ENCODE measurements at regions not wholly inside any gene's neighbourhood (a gene's known extent, or its start where the extent isn't known, plus 50 kb on each side); places are given as distances from the start of the nearest gene placed in this dataset.

DNA sequence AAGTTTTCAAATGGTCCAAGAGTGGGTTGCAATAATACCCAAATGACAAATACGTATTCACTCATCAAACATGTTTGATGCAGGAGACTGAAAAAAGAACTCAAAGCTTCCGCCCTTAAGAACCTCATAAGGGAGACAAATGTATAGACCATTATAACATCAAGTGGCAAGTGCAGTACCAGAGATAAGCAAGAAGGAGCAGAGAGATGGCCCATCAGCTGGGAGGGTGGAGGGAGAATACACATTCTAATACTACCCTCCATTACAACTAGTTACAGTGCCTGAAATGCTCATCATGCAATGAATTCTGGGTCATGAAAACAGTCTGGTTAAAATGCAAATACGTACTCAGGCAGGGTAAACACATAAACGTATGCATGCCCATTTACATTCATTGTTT lies 304.0 kb downstream of the SHQ1 start:
- H3K4me1 Mint-ChIP-seq (ENCODE audit: low read depth) = peaks cover 18% of the 10 kb centered on the region
- no peaks in the 10 kb centered on the region for H3K27me3 Mint-ChIP-seq (ENCODE audit: low read depth)
- H3K9me3 Mint-ChIP-seq = no peaks in the 10 kb centered on the region
- peaks cover 2% of the 10 kb centered on the region for H3K36me3 Mint-ChIP-seq (ENCODE audit: low read depth)
- no peak overlapping the region for H3K27ac Mint-ChIP-seq
- intact Hi-C loops (cut with micrococcal nuclease) = no loop called here
- DNase-seq (ENCODE audit: low spot score) = no peak
- H3K4me3 Mint-ChIP-seq (ENCODE audit: low read depth) = no peak overlapping the region

DNA sequence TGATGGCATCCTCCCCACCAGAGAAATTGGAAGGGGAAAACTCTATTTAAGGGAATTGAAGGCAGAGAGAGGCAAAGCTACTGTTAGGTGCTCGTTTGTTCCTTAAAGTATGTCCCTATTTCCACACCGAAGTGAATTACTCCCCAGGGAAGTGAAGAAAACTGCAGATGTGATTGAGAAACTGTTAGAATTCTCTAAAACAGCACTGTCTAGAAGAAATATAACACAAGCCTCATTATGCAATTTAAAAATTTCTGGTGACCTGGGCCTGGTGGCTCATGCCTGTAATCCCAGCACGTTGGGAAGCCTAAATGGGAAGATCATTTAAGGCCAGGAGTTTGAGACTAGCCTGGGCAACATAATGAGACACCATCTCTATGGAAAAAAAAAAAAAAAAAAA lies 305.0 kb downstream of the SHQ1 start:
- Mint-ChIP-seq H3K9me3 (no peaks in the 10 kb centered on the region), H3K27me3 (ENCODE audit: low read depth) (no peaks in the 10 kb centered on the region), H3K4me1 (ENCODE audit: low read depth) (peaks cover 13% of the 10 kb centered on the region), H3K27ac (no peak overlapping the region), H3K36me3 (ENCODE audit: low read depth) (no peaks in the 10 kb centered on the region), H3K4me3 (ENCODE audit: low read depth) (no peak overlapping the region)
- no peak for DNase-seq (ENCODE audit: low spot score)
- intact Hi-C loops (cut with micrococcal nuclease) = no loop called here

DNA sequence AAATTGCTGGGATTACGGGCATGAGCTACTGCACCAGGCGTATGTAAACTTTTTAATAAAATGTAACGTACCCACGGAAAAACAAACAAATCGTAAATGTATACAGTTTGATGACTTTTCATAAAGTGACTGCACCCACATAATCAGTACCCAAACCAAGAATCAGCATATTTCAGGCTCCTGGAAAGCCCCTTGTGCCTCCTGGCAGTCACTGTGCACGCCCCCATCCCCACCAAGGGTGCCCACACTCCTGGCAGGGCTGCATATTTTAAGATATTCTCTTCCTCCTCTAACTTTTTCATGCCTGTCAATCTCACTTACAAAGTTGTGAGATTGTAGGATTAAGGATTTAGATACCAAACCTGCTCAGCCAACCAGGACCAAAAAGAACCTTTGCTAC lies 305.5 kb downstream of the SHQ1 start:
- Mint-ChIP-seq H3K27ac (no peak overlapping the region), H3K4me3 (ENCODE audit: low read depth) (no peak overlapping the region), H3K9me3 (no peaks in the 10 kb centered on the region), H3K27me3 (ENCODE audit: low read depth) (no peaks in the 10 kb centered on the region), H3K36me3 (ENCODE audit: low read depth) (no peaks in the 10 kb centered on the region), H3K4me1 (ENCODE audit: low read depth) (peaks cover 18% of the 10 kb centered on the region)
- intact Hi-C loops (cut with micrococcal nuclease) = no loop called here
- no peak for DNase-seq (ENCODE audit: low spot score)

DNA sequence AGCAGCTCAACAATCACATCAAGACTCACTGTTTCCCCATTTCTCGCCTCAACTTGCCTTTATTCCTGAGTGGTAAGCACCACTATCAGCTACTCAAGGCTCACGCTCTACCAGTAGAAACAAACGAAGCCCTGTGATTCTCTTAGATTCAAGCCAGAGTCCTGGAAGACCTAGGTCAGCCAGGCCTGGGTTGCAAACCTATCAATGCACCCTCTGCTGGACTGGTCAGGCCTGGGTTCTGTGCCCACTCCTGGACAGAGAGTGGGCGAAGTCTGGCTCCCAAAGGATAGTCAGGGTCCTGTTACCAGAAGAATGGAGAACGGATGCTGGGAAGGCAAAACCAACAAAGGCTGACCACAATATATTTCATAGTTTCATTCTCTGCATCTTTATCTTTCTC lies 308.4 kb downstream of the SHQ1 start:
- Mint-ChIP-seq H3K27me3 (ENCODE audit: low read depth) (no peaks in the 10 kb centered on the region), H3K9me3 (no peaks in the 10 kb centered on the region), H3K4me3 (ENCODE audit: low read depth) (no peak overlapping the region), H3K27ac (no peak overlapping the region), H3K36me3 (ENCODE audit: low read depth) (no peaks in the 10 kb centered on the region), H3K4me1 (ENCODE audit: low read depth) (peaks cover 30% of the 10 kb centered on the region)
- intact Hi-C loops (cut with micrococcal nuclease) = loop anchor here (5.0 kb wide), 2 partner anchors 42 to 92 kb away; no protein-coding TSS in a partner anchor
- DNase-seq (ENCODE audit: low spot score) = no peak

DNA sequence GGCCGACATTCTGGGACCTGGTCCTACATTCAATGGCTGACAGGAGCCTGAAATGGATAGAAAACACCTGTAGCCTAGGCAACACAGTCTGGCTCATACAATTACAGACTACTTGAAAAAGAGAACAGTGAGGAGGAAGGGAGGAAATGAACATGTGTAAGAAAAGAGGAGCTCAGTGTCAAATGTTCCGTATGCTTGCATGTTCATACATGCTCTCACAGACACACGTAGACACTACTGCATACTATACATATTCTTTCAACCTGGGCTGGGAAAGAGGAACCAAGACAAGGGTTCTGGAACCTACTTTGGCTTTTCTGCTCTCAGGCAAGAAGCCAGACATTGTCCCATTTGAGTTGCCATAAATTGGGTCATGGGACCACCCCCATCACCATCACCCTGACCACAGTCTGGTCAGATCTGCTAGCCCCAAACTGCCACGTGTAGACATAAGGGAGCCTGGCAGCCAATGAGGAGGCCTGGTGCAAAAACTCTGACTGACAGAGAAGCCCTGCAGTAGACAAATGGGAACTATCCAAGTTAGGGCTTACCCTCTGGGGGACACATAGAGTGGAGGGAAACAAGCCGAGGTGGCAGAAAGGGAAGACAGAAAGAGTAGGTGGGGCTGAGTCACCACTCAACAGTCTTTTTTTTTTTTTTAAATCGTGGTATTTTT lies 310.0 kb downstream of the SHQ1 start:
- peaks cover 38% of the 10 kb centered on the region for H3K4me1 Mint-ChIP-seq (ENCODE audit: low read depth)
- no peak for DNase-seq (ENCODE audit: low spot score)
- H3K9me3 Mint-ChIP-seq = peaks cover 7% of the 10 kb centered on the region
- H3K27me3 Mint-ChIP-seq (ENCODE audit: low read depth) = no peaks in the 10 kb centered on the region
- no peak overlapping the region for H3K4me3 Mint-ChIP-seq (ENCODE audit: low read depth)
- intact Hi-C loops (cut with micrococcal nuclease) = loop anchor here (1.0 to 5.0 kb wide), 3 partner anchors 15 to 94 kb away; no protein-coding TSS in a partner anchor
- peak overlapping the region; percentile 60 for H3K27ac Mint-ChIP-seq
- H3K36me3 Mint-ChIP-seq (ENCODE audit: low read depth) = peaks cover 5% of the 10 kb centered on the region

DNA sequence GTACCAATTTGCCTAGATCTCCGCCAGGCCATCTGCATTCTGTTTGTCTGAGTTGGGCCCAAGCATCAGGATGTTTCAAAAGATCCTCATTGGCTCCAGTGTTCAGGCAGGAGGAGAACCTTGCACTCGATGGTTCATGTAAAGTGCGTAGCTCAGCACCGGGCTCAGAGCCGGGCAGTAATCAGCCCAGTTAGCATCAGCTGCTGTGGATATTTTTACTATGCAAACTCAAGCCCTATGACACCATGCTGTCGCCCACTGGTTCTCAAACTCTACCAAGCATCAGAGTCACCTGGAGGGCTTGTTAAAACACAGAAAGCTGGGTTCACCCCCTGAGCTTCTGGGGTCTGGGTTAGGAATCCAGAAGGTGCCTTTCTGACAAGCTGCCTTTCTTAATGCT lies 310.8 kb downstream of the SHQ1 start:
- H3K27ac Mint-ChIP-seq = no peak overlapping the region
- intact Hi-C loops (cut with micrococcal nuclease) = loop anchor here (5.0 kb wide), 2 partner anchors 45 to 95 kb away; no protein-coding TSS in a partner anchor
- no peak overlapping the region for H3K4me3 Mint-ChIP-seq (ENCODE audit: low read depth)
- H3K4me1 Mint-ChIP-seq (ENCODE audit: low read depth) = peaks cover 35% of the 10 kb centered on the region
- no peaks in the 10 kb centered on the region for H3K27me3 Mint-ChIP-seq (ENCODE audit: low read depth)
- H3K36me3 Mint-ChIP-seq (ENCODE audit: low read depth) = peaks cover 5% of the 10 kb centered on the region
- peaks cover 7% of the 10 kb centered on the region for H3K9me3 Mint-ChIP-seq
- no peak for DNase-seq (ENCODE audit: low spot score)

DNA sequence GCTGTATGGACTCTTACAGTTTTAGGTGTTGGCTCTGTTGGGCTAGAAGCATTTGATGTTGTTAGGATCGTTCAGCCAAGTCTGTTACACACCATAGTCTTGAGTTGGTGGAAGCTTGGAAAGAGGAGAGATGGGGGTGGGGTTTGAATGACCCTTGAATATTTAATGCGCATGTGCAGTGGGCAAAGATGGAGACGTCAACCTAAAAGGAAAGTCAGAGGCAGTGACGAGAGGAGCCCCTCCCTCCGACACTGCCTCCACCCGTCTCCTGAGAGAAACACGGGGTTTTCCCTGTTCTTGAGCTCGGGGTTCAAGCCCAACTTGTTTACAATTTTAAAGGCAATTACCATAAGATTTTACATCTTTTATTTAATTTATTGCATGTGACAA lies 311.4 kb downstream of the SHQ1 start:
- intact Hi-C loops (cut with micrococcal nuclease) = loop anchor here (5.0 kb wide), 2 partner anchors 45 to 95 kb away; no protein-coding TSS in a partner anchor
- H3K4me3 Mint-ChIP-seq (ENCODE audit: low read depth) = no peak overlapping the region
- DNase-seq (ENCODE audit: low spot score) = no peak
- H3K9me3 Mint-ChIP-seq = peaks cover 7% of the 10 kb centered on the region
- peaks cover 5% of the 10 kb centered on the region for H3K36me3 Mint-ChIP-seq (ENCODE audit: low read depth)
- no peaks in the 10 kb centered on the region for H3K27me3 Mint-ChIP-seq (ENCODE audit: low read depth)
- H3K4me1 Mint-ChIP-seq (ENCODE audit: low read depth) = peaks cover 35% of the 10 kb centered on the region
- H3K27ac Mint-ChIP-seq = no peak overlapping the region

DNA sequence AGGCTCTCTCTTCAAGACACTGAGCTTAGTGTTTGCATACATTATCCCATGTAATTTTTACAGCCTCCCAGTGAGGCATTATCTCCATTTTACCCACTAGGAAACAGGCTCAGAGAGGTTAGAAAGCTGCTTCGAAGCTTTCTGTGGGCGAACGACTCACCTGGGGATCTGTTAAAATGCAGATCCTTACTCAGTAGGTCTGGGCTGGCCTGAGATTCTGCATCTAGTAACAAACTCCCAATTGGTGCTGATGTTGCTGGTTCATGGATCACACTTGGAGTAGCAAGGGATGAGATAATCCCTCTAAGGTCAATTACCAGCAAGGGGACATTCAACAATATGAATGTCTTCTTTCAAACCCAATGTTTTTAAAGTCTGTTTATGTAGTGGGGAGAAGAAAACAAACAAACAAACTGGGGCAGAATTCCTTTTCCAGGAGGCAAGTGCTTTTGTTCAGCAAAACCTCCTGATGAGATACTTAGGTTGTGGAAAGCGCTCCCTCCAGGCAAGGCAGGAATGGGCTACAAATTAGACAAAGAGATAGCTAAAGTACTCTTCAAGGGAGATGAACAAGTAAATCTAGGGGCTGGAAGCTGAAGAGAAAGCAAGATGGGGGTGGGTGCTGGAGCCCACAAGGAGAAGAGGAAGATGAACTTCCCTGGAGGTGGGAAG lies 311.9 kb downstream of the SHQ1 start:
- Mint-ChIP-seq H3K27me3 (ENCODE audit: low read depth) (no peaks in the 10 kb centered on the region), H3K9me3 (peaks cover 7% of the 10 kb centered on the region), H3K27ac (no peak overlapping the region), H3K4me1 (ENCODE audit: low read depth) (peaks cover 39% of the 10 kb centered on the region), H3K4me3 (ENCODE audit: low read depth) (no peak overlapping the region), H3K36me3 (ENCODE audit: low read depth) (peaks cover 5% of the 10 kb centered on the region)
- intact Hi-C loops (cut with micrococcal nuclease) = loop anchor here (5.0 kb wide), 2 partner anchors 46 to 96 kb away; no protein-coding TSS in a partner anchor
- no peak for DNase-seq (ENCODE audit: low spot score)

DNA sequence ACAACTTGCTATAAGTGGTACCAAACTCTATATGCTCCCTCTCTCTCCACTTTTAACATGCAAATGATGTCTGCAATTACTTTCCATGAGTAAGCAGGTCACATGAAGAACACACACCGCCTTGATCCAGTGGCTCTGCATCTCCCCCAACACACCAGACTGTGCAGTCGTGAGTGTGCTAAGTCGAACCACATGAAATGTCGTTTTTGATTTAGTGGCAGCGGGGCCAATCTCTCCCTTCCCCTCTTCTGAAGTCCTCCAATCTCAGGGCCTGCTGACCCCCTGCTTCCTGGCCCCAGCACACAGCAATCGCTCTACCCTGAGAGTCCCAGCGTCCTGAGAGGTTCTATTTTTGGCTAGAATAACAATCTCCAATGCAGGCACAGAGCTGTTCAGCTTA lies 312.5 kb downstream of the SHQ1 start:
- intact Hi-C loops (cut with micrococcal nuclease) = loop anchor here (5.0 kb wide), 2 partner anchors 47 to 97 kb away; no protein-coding TSS in a partner anchor
- H3K4me1 Mint-ChIP-seq (ENCODE audit: low read depth) = peaks cover 40% of the 10 kb centered on the region
- peaks cover 5% of the 10 kb centered on the region for H3K36me3 Mint-ChIP-seq (ENCODE audit: low read depth)
- H3K4me3 Mint-ChIP-seq (ENCODE audit: low read depth) = no peak overlapping the region
- no peak for DNase-seq (ENCODE audit: low spot score)
- H3K9me3 Mint-ChIP-seq = peaks cover 10% of the 10 kb centered on the region
- H3K27ac Mint-ChIP-seq = no peak overlapping the region
- no peaks in the 10 kb centered on the region for H3K27me3 Mint-ChIP-seq (ENCODE audit: low read depth)

DNA sequence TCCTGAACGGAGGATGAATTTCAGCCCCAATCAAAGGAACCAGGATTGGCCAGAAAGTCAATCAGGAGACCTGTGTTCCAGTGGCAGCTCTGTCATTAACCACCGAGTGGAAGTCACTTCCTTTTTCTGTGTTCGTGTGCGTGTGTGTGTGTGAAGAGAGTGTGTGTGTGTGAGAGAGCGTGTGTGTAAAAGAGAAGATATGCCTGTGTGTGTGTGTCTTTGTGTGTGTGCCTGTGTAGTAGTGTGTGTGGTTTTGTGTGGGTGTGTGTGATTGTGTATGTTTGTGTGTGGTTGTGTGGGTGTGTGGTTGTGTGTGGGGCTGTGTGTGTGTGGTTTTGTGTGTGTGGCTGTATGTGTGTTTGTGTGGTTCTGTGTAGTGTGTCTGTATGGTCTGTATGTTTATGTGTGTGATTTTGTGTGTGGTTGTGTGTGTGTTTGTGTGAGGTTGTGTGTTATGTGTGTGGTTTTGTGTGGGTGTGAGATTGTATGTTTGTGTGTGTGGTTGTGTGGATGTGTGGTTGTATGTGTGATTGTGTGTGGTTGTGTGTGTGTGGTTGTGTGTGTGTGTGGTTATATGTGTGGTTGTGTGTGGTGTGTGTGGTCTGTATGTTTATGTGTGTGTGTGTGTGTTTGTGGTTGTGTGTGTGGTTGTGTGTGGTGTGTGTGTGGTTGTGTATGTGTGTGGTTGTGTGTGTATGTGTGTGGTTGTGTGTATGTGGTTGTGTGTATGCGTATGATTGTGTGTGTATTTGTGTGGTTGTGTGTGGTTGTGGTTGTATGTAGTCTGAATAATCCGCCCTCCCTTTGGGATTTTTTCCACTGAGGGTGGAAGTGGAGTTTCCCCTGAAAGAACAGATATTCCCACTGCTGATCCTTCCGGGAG lies 314.4 kb downstream of the SHQ1 start:
- H3K4me1 Mint-ChIP-seq (ENCODE audit: low read depth) = peaks cover 33% of the 10 kb centered on the region
- H3K36me3 Mint-ChIP-seq (ENCODE audit: low read depth) = peaks cover 5% of the 10 kb centered on the region
- peak overlapping the region; percentile 47 for H3K27ac Mint-ChIP-seq
- intact Hi-C loops (cut with micrococcal nuclease) = no loop called here
- peaks cover 11% of the 10 kb centered on the region for H3K9me3 Mint-ChIP-seq
- no peak for DNase-seq (ENCODE audit: low spot score)
- no peak overlapping the region for H3K4me3 Mint-ChIP-seq (ENCODE audit: low read depth)
- no peaks in the 10 kb centered on the region for H3K27me3 Mint-ChIP-seq (ENCODE audit: low read depth)

DNA sequence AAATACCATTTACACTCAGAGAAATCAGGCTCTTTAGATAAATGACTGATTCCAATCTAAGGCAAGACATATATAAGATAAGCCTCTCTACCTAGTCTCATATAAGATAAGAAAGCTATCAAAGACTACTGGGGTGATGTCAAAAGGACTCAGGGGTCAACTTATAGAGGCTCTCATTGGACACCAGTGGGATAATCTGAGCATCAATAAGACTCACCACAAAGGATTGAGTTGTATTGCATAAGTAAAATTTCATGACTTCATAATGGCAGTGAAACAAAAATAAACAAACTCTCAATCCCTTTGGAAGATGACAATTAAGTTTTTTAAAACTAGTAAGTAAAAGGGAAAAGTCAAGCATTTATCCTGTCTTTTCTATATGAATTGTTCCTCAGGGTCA lies 317.8 kb downstream of the SHQ1 start:
- H3K27ac Mint-ChIP-seq = no peak overlapping the region
- peaks cover 11% of the 10 kb centered on the region for H3K9me3 Mint-ChIP-seq
- H3K4me3 Mint-ChIP-seq (ENCODE audit: low read depth) = no peak overlapping the region
- peaks cover 14% of the 10 kb centered on the region for H3K4me1 Mint-ChIP-seq (ENCODE audit: low read depth)
- no peaks in the 10 kb centered on the region for H3K27me3 Mint-ChIP-seq (ENCODE audit: low read depth)
- intact Hi-C loops (cut with micrococcal nuclease) = no loop called here
- H3K36me3 Mint-ChIP-seq (ENCODE audit: low read depth) = peaks cover 5% of the 10 kb centered on the region
- DNase-seq (ENCODE audit: low spot score) = no peak

DNA sequence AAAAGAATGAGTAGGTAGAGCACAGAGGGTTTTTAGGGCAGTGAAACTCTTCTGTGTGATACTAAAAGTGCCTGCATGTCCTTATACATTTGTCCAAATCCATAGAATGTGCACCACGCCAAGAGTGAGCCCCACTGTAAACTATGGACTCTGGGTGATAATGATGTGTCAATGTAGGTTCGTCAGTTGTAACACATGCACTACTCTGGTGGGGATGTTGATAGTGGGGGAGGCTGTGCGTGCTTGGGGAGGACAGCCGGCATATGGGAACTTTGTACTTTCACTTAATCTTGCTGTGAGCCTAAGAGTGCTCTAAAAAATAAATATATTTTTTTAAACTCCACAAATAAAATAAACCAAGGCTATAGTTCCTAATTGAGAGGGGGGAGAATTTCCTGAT lies 319.2 kb downstream of the SHQ1 start:
- H3K9me3 Mint-ChIP-seq = peaks cover 11% of the 10 kb centered on the region
- H3K27ac Mint-ChIP-seq = no peak overlapping the region
- peaks cover 5% of the 10 kb centered on the region for H3K36me3 Mint-ChIP-seq (ENCODE audit: low read depth)
- H3K27me3 Mint-ChIP-seq (ENCODE audit: low read depth) = no peaks in the 10 kb centered on the region
- H3K4me3 Mint-ChIP-seq (ENCODE audit: low read depth) = no peak overlapping the region
- H3K4me1 Mint-ChIP-seq (ENCODE audit: low read depth) = peaks cover 14% of the 10 kb centered on the region
- DNase-seq (ENCODE audit: low spot score) = no peak
- intact Hi-C loops (cut with micrococcal nuclease) = no loop called here

Data from activated T-helper 2 cell treated with anti-CD3 and anti-CD28 coated beads, Interferon-gamma antibody, Interleukin-2, Interleukin-4, amounts not matched to agents 10 μg/mL and 5 μg/mL and 100 μg/mL, durations not matched to agents 14 hours and 24 hours and 36 hours (primary cell).